Epithelial cell of prostate (primary cell): ENCODE measurements at regions not wholly inside any gene's neighbourhood (a gene's known extent, or its start where the extent isn't known, plus 50 kb on each side); places are given as distances from the start of the nearest gene placed in this dataset.

Source experiments
- DNase-seq: peaks from one replicate; pipeline ENCODE4 v3.0.0-alpha.2; 2011; ENCODE audit warnings: low read depth, low spot score
- H3K27ac ChIP-seq: fragments of 450-650 bp; 2 replicates; pipeline ENCODE4 v1.5.1; 2017; ENCODE audit warnings: mild to moderate bottlenecking

DNA sequence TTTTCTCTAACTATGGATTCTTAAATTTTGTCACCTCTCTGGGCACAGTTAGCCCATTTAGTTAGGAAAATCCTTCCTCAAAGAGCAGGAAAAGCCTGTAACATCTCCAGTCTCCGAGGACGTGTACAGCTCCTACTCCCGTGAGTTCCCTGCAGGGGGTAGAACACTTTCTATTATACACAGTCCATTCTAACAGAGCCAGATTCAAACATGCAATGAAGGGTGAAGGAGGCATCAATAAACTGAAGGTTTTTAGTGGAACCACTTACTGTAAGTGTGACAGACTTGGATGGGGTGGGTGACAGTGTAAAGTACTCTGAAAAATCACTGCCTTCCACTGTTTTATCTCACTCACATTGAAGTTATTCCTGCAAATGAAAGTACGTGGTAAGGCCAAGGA lies 204.7 kb upstream of the DACH1 start:
- DNase-seq = no peak
- no peak overlapping the region for H3K27ac ChIP-seq

DNA sequence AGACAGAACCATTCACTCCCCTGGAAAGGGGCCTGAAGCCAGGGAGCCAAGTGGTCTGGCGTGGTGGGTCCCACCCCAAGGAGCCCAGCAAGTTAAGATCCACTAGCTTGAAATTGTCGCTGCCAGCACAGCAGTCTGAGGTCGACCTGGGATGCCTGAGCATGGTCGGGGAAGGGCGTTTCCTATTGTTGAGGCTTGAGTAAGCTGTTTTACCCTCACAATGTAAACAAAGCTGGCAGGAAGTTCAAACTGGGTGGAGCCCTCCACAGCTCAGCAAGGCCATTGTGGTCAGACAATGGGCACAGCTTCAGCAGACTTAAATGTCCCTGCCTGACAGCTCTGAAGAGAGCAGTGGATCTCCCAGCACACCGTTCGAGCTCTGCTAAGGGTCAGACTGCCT lies 195.6 kb upstream of the DACH1 start:
- peak; percentile 40 for DNase-seq
- no peak overlapping the region for H3K27ac ChIP-seq

- no peak overlapping the region for H3K27ac ChIP-seq
- DNase-seq = no peak
Measured at GRCh38 chr13:72061613-72062012, 194.6 kb upstream of the DACH1 start.

DNA sequence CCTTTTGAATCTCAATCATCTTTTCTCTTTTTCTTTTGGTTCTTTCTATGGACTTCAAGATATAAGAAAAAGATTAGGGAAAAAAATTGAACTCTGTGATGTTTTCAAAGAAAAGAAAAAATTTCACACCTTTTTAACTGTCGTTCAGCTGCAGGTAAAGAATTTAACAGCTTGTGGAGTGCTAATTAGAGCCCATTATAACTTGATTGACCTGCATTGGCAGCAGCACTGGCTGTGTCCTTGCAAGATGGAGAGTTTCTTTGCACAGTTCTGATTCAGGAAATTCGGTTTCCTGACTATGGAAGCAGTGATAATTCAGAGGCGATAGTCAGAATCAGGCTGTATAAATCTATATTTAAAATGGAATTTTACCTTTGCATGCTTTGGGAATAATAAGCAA lies 183.2 kb upstream of the DACH1 start:
- H3K27ac ChIP-seq = no peak overlapping the region
- no peak for DNase-seq

DNA sequence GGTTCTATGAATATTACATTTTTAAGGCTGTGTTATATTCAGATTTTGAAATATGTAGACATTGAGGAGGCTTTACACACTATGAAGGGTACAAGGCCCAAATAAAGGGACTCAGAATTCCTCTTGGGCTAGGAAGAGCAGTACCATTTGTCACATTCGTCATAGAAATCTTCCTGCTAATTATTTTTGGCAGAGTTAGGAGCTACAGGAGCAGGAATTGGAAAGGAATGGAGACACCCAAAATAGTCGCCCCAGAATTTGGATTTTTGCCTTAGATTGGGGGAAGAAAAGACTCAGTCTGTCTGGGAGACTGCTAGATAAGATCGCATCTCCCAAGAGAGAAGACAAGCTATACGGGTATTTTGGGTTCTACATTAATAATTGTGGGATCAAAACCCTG lies 176.4 kb upstream of the DACH1 start:
- DNase-seq = no peak
- no peak overlapping the region for H3K27ac ChIP-seq

DNA sequence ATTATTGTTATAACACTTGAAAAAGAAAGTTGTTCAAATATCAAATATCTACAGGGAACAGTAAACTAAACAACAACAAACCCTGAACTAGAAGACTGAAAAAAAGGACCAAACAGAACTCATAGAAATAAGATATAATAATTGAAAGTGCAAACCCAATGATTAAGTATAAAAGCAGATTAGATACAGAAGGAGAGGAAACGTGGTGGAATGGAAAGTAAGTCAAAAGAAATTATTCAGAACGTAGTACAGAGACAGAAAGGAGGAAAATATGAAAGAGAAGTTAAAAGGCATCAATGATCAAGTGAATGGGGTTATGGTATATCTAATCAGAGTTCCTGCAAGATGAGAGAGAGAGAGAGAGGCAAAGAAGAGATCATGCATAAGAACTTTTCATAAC lies 174.2 kb upstream of the DACH1 start:
- H3K27ac ChIP-seq = no peak overlapping the region
- DNase-seq = no peak

- no peak for DNase-seq
- H3K27ac ChIP-seq = no peak overlapping the region
Measured at GRCh38 chr13:72039126-72039525, 172.1 kb upstream of the DACH1 start.

- H3K27ac ChIP-seq = no peak overlapping the region
- no peak for DNase-seq
Measured at GRCh38 chr13:72029981-72030380, 163.0 kb upstream of the DACH1 start.

- DNase-seq = no peak
- H3K27ac ChIP-seq = no peak overlapping the region
Measured at GRCh38 chr13:72025836-72026235, 158.8 kb upstream of the DACH1 start.

DNA sequence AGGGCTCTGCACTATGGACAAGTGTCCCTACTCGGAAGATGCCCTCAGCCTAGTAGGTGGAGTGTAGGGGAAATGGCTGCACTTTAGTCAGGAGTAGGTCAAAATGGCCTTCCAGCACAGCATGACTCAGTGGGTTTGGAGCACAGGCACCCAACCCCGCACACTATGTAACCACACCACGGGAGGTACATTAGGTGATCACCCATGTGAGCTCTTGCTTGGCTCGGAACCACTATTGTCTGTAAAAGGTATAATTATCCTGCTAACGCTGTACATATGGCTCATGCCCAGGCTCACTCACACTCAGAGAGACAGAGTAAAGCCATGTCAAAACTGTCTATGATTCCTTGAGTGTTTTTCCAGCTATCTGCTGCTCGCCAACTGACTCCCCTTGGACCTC lies 156.9 kb upstream of the DACH1 start:
- H3K27ac ChIP-seq = no peak overlapping the region
- no peak for DNase-seq

DNA sequence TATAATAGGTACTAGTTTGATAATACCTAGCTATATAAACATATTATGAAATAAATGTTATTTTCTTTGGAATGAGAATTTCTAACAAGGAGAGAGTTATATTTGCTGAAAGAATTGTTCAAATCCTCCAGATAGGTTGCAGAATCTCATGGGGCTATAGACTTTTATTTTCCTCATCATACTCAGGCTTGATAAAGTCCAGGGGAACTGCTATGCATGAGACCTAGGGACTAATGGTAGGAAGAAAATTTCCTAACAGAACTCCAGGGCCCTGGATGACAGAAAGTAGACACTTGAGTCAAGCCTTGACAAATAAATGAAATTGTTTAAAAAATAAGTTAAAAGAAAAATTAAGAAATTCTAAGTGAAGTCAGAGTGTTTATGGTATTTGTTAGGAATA lies 138.5 kb upstream of the DACH1 start:
- H3K27ac ChIP-seq = no peak overlapping the region
- DNase-seq = no peak

DNA sequence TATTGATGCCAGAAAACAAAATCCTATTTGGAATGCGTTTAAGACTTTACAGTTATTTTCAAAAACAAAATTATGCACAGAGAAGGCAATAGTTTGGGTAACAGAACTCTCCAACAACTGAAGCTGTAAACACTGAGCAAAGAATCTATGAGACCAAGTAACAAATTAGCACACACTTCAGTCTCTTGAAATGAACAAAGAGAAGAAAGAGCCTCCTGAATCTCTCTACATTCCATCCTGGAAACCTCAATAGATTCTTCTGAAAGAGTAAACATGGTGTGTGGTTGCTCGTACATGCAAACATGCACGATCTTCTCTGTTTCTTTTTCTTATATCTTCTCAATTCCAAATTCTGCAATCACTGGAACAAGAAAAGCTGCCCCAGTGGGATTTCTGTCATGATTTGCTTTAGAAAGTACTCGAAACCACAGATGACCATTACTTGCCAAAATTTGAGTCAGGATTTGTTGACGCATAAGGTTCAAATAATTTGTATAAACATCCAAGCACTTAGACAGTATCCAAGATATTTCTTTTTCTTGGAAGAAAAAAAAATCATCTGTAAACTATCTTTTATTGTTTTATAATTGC lies 137.9 kb upstream of the DACH1 start:
- no peak for DNase-seq
- H3K27ac ChIP-seq = no peak overlapping the region

DNA sequence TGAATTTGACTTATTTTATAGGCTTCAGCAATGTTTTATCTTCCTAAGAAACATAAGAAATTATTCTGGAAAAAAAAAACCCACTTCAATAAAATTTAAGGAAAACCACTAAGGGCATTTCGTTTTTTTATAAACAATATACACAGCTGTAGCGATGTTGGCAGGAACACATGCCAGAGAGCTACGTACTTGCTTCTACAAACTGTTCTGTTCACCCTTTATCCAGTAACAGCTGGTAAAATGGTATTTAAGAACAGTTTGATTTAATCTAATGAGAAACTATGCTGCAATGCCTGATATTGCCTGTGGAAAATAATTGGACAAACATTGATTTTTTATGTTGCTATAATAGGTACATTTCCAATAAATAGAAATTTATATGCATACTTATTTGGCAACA lies 137.2 kb upstream of the DACH1 start:
- DNase-seq = no peak
- no peak overlapping the region for H3K27ac ChIP-seq

GRCh38 chr13:71998223-71998622 lies 131.2 kb upstream of the DACH1 start:
- H3K27ac ChIP-seq = no peak overlapping the region
- no peak for DNase-seq

GRCh38 chr13:71979616-71980015 lies 112.6 kb upstream of the DACH1 start:
- H3K27ac ChIP-seq = no peak overlapping the region
- no peak for DNase-seq

DNA sequence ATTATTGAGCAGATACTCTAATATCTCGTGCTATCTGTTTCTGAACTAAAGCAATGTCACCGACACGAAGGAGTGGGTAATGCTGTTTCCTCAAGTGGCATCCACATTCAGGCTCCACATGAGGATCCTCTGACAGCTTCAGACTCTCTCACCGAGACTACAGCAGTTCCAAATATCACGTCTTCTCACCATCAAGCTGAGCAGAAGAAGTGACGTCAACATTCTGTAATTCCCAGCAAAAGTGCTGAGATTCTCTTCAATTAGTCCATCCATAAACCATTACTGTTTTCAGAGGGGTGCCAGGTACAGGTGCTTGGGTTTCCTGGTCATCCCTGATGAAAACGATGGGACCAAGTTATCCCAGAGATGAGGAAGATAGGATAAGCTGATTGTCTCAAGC lies 110.0 kb upstream of the DACH1 start:
- no peak for DNase-seq
- no peak overlapping the region for H3K27ac ChIP-seq

GRCh38 chr13:71967990-71968389 lies 101.0 kb upstream of the DACH1 start:
- DNase-seq = no peak
- peak overlapping the region; percentile 22 for H3K27ac ChIP-seq

GRCh38 chr13:71964491-71965100 lies 97.6 kb upstream of the DACH1 start:
- H3K27ac ChIP-seq = no peak overlapping the region
- DNase-seq = no peak

DNA sequence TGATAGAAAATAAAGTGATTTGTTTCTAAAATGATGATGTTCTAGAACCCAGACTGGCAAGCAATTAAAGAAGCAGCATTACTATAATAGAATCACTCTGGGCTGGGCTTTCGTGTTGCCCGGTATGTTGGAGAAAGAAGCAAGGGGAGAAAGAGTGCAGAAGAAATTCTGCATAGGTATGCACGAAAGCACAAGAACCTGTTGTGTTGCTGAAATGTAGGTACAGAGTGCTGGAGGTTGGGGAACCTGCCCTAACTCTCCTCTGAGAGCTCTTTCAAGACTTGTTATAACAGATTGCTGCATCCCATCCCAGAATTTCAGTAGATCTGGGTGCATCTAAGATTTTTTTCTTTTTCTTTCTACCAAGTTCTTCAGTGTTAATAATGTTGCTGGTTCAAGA lies 95.7 kb upstream of the DACH1 start:
- H3K27ac ChIP-seq = no peak overlapping the region
- DNase-seq = no peak

DNA sequence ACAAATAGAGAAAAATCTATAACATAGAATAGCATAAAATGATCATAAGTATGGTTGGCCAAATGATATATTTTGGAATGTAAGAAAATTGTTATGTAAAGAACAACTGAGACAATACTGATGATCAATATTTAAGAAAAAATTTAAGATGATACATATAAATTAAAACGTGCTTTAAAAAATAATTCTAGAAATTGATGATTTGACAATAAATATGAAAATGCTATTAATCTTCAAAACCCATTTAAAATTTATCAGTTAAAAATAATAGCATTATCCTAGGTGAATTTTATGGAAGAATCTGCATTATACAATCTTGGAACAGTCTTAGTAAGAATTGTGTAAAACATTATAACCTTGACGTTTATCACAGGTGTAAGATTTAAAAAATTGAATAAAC lies 95.1 kb upstream of the DACH1 start:
- no peak for DNase-seq

GRCh38 chr13:71949441-71949840 lies 82.4 kb upstream of the DACH1 start:
- H3K27ac ChIP-seq = no peak overlapping the region
- DNase-seq = no peak

More for the DNA sequence above, 95.1 kb upstream of the DACH1 start:
- no peak overlapping the region for H3K27ac ChIP-seq

DNA sequence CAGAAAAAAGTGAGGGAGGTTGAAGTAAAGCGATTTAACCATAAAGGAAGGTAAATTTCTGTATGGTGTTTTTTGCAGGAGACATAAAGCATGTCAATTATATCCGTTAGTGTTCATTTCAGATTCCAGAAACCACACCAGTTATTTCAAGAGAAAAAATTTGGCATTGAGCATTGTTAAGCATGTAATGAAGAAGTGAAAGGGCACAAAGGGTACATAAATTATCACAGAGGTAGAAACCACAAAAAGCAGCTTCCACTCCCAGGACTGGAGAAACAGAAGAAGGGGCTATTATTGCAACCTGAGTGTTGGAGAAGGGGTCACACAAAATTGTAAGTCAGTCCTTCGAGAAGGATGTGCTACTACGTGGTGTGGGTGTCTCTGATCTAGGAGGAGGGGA lies 72.2 kb upstream of the DACH1 start:
- no peak overlapping the region for H3K27ac ChIP-seq
- no peak for DNase-seq
